DND-41 (cell line): ENCODE measurements at regions not wholly inside any gene's neighbourhood (a gene's known extent, or its start where the extent isn't known, plus 50 kb on each side); places are given as distances from the start of the nearest gene placed in this dataset.

ENCODE experiments used
- EZH2 ChIP-seq: IDR thresholded peaks from 3 replicates; pipeline ENCODE4 v1.6.1; 2012; ENCODE audit warnings: borderline replicate concordance, low read depth, mild to moderate bottlenecking, moderate library complexity, low read length, inconsistent platforms; ENCODE audit not compliant: severe bottlenecking
- TF ChIP-seq, protein P1 (sequence below): IDR thresholded peaks from 2 replicates; pipeline ENCODE4 v1.5.1; 2012; ENCODE audit warnings: borderline replicate concordance, low read length, moderate library complexity, mild to moderate bottlenecking; ENCODE audit not compliant: poor library complexity, severe bottlenecking; ENCODE audit errors: extremely low read depth

DNA sequence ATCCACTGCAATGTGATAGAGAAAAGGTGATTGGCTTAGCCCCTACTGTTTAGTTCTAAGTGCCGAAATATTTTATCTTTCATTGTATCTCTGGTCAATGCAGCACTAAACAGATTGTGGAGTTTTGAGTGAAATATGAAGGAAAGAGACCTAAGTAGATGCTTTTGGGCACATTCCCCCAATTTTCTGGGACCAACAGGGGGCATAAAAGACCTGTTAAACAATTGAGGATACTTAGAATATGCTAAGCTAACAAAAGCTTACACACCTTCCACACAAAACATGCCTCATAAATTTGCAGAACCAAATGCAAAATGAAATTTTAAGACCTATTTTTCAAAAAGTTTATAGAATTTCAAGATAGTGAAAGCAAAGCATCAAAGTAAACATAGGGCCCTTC, 746.9 kb downstream of the TBC1D32 start:
- TF ChIP-seq, protein P1, sequence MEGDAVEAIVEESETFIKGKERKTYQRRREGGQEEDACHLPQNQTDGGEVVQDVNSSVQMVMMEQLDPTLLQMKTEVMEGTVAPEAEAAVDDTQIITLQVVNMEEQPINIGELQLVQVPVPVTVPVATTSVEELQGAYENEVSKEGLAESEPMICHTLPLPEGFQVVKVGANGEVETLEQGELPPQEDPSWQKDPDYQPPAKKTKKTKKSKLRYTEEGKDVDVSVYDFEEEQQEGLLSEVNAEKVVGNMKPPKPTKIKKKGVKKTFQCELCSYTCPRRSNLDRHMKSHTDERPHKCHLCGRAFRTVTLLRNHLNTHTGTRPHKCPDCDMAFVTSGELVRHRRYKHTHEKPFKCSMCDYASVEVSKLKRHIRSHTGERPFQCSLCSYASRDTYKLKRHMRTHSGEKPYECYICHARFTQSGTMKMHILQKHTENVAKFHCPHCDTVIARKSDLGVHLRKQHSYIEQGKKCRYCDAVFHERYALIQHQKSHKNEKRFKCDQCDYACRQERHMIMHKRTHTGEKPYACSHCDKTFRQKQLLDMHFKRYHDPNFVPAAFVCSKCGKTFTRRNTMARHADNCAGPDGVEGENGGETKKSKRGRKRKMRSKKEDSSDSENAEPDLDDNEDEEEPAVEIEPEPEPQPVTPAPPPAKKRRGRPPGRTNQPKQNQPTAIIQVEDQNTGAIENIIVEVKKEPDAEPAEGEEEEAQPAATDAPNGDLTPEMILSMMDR = no peak
- TF ChIP-seq EZH2 = no peak
